WTC11 (cell line): ENCODE measurements at regions not wholly inside any gene's neighbourhood (a gene's known extent, or its start where the extent isn't known, plus 50 kb on each side); places are given as distances from the start of the nearest gene placed in this dataset.

Source experiments
- ATAC-seq: fragments of 200-7000 bp; cut with Tn5 transposase; 2 replicates; pipeline ENCODE4 v1.10.0; 2021; ENCODE audit warnings: mild to moderate bottlenecking, moderate library complexity
- CTCF ChIA-PET: fragments of 300-600 bp; sonication (Branson Sonifier 250); formaldehyde crosslinking; loops from one replicate; lab custom pipeline; 2021; ENCODE audit warnings: antibody characterized with exemption; lab: Charles Lee
- POLR2A ChIA-PET: fragments of 350-600 bp; sonication (Branson Sonifier 250); formaldehyde crosslinking; loops from one replicate; lab custom pipeline; 2021; ENCODE audit warnings: antibody characterized with exemption; lab: Charles Lee
- DNase-seq: peaks from one replicate; pipeline ENCODE4 v3.0.0; 2021; ENCODE audit warnings: low spot score
- H3K27ac Mint-ChIP-seq: 2 replicates; pipeline ENCODE4 v1.8.0; 2021; ENCODE audit warnings: mixed read lengths
- H3K27me3 Mint-ChIP-seq: 2 replicates; pipeline ENCODE4 v1.8.0; 2021; ENCODE audit warnings: low read depth, mild to moderate bottlenecking, moderate library complexity, mixed read lengths
- H3K36me3 Mint-ChIP-seq: 2 replicates; pipeline ENCODE4 v1.8.0; 2021; ENCODE audit warnings: mixed read lengths
- H3K4me1 Mint-ChIP-seq: 2 replicates; pipeline ENCODE4 v1.8.0; 2022; ENCODE audit warnings: mixed read lengths
- H3K4me3 Mint-ChIP-seq: 2 replicates; pipeline ENCODE4 v1.8.0; 2021; ENCODE audit warnings: mild to moderate bottlenecking, moderate library complexity, mixed read lengths
- H3K9me3 Mint-ChIP-seq: 2 replicates; pipeline ENCODE4 v1.8.0; 2021; ENCODE audit warnings: mixed read lengths
- AR ChIP-seq: fragments of 250-450 bp; sonication (Bioruptor Pico); IDR thresholded peaks from 2 replicates; pipeline ENCODE4 v1.9.0; 2021; ENCODE audit warnings: mild to moderate bottlenecking
- ERG ChIP-seq: fragments of 250-450 bp; sonication (Bioruptor Pico); IDR thresholded peaks from 2 replicates; pipeline ENCODE4 v1.8.0; 2021; ENCODE audit warnings: mild to moderate bottlenecking
- FOXJ3 ChIP-seq: sonication (generic); formaldehyde crosslinking; IDR thresholded peaks from 2 replicates; pipeline ENCODE4 v1.9.0; 2021; ENCODE audit warnings: missing genetic modification reagents, mild to moderate bottlenecking, borderline replicate concordance
- FOXK1 ChIP-seq: sonication (generic); formaldehyde crosslinking; IDR thresholded peaks from 2 replicates; pipeline ENCODE4 v1.8.0; 2022; ENCODE audit warnings: mild to moderate bottlenecking, moderate library complexity, missing genetic modification reagents
- GABPB1 ChIP-seq: sonication (generic); formaldehyde crosslinking; IDR thresholded peaks from 2 replicates; pipeline ENCODE4 v1.8.1; 2023; ENCODE audit warnings: mild to moderate bottlenecking, missing genetic modification reagents
- GRHL2 ChIP-seq: fragments of 250-450 bp; sonication (Bioruptor Pico); IDR thresholded peaks from 2 replicates; pipeline ENCODE4 v1.8.0; 2022; ENCODE audit warnings: mild to moderate bottlenecking, moderate library complexity; ENCODE audit not compliant: insufficient replicate concordance, severe bottlenecking
- JAZF1 ChIP-seq: fragments of 250-450 bp; sonication (Bioruptor Pico); IDR thresholded peaks from 2 replicates; pipeline ENCODE4 v1.9.0; 2021; ENCODE audit warnings: moderate library complexity, mild to moderate bottlenecking, inconsistent platforms
- MXD4 ChIP-seq: fragments of 250-450 bp; sonication (Bioruptor Pico); IDR thresholded peaks from 2 replicates; pipeline ENCODE4 v1.8.0; 2021; ENCODE audit warnings: mild to moderate bottlenecking, moderate library complexity, borderline replicate concordance
- NR1H2 ChIP-seq: sonication (generic); formaldehyde crosslinking; IDR thresholded peaks from 2 replicates; pipeline ENCODE4 v1.9.0; 2021; ENCODE audit warnings: mild to moderate bottlenecking, moderate library complexity, missing genetic modification reagents
- SP1 ChIP-seq: sonication (generic); formaldehyde crosslinking; conservative IDR thresholded peaks from 2 replicates; pipeline ENCODE4 v1.8.1; 2022; ENCODE audit warnings: missing genetic modification reagents
- TEAD4 ChIP-seq: sonication (generic); formaldehyde crosslinking; IDR thresholded peaks from 2 replicates; pipeline ENCODE4 v1.8.0; 2022; ENCODE audit warnings: mild to moderate bottlenecking, missing genetic modification reagents
- ZNF121 ChIP-seq: sonication (generic); formaldehyde crosslinking; IDR thresholded peaks from 2 replicates; pipeline ENCODE4 v1.8.0; 2023; ENCODE audit warnings: missing genetic modification reagents
- TF ChIP-seq, protein P1 (sequence below): fragments of 250-450 bp; sonication (Bioruptor Pico); conservative IDR thresholded peaks from 2 replicates; pipeline ENCODE4 v1.9.0; 2021; ENCODE audit warnings: mild to moderate bottlenecking
- TF ChIP-seq, protein P2 (sequence below): sonication (generic); formaldehyde crosslinking; IDR thresholded peaks from 2 replicates; pipeline ENCODE4 v1.8.0; 2022; ENCODE audit warnings: missing genetic modification reagents
- TF ChIP-seq, protein P3 (sequence below): sonication (generic); formaldehyde crosslinking; IDR thresholded peaks from 2 replicates; pipeline ENCODE4 v1.8.0; 2023; ENCODE audit warnings: missing genetic modification reagents, mild to moderate bottlenecking, borderline replicate concordance

DNA sequence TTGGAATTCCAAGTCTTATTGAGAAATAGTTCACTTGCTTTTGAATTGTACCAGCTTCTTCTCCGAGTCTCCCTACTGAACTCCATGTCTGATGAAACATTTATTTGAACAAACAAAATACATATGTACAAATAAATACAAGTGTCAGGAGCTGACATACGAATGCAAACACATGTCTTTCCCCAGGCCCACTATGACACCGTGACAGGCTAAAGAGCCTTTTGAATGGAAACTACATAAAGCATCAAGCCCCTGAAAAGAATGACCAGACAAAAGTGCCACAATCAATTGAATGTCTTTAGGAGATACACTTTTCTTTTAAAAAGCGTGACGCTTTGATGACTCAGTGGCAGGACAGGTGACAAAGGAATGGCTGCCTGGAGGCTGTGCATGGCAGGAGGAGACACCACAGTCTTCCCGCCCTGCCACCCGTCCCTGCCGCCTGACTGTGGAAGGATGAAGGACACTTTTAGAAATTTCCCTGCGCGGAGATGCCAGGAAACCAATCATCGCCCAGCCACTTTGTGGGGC lies 112.4 kb upstream of the BNC2 start:
- H3K9me3 Mint-ChIP-seq: peaks cover 5% of the 10 kb centered on the region
- H3K27me3 Mint-ChIP-seq: peaks cover 4% of the 10 kb centered on the region; the same call in 1 of the 2 replicates
- ATAC-seq (no peak), DNase-seq (no peak)
- H3K4me3 Mint-ChIP-seq: no peak overlapping the region
- H3K36me3 Mint-ChIP-seq: peaks cover 5% of the 10 kb centered on the region
- peaks cover 25% of the 10 kb centered on the region for H3K4me1 Mint-ChIP-seq
- TF ChIP-seq, protein P1, sequence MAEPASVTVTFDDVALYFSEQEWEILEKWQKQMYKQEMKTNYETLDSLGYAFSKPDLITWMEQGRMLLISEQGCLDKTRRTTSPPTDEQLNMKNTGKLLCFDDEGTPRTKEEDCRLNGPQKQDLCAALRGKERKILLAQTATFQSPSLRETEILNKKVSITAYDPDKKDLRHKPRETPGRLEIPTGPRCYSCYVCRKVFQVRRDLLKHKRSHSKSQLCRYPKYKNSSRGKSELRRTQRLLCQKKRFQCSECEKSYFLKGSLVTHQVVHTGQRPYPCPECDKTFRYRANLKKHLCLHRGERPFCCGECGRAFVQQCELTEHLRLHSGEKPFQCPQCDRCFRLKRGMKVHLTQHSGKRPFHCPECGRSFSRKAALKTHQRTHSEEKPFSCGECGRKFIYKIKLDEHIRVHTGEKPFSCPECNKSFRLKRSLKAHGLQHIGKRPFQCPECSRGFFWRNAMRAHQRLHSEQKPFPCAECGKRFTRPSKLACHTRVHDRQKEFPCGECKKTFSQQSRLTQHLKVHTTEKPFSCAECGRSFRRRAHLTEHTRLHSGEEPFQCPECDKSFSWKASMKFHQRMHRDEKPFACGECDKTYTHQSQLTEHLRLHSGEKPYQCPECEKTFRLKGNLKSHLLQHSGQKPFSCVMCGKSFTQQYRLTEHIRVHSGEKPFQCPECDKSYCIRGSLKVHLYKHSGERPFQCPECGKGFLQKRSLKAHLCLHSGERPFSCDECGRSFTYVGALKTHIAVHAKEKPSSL (CRISPR knock-in tag): no peak
- TF ChIP-seq GRHL2 (no peak), ZNF121 (CRISPR knock-in tag) (no peak), TEAD4 (CRISPR knock-in tag) (no peak), NR1H2 (CRISPR knock-in tag) (no peak), FOXJ3 (no peak)
- TF ChIP-seq, protein P2, sequence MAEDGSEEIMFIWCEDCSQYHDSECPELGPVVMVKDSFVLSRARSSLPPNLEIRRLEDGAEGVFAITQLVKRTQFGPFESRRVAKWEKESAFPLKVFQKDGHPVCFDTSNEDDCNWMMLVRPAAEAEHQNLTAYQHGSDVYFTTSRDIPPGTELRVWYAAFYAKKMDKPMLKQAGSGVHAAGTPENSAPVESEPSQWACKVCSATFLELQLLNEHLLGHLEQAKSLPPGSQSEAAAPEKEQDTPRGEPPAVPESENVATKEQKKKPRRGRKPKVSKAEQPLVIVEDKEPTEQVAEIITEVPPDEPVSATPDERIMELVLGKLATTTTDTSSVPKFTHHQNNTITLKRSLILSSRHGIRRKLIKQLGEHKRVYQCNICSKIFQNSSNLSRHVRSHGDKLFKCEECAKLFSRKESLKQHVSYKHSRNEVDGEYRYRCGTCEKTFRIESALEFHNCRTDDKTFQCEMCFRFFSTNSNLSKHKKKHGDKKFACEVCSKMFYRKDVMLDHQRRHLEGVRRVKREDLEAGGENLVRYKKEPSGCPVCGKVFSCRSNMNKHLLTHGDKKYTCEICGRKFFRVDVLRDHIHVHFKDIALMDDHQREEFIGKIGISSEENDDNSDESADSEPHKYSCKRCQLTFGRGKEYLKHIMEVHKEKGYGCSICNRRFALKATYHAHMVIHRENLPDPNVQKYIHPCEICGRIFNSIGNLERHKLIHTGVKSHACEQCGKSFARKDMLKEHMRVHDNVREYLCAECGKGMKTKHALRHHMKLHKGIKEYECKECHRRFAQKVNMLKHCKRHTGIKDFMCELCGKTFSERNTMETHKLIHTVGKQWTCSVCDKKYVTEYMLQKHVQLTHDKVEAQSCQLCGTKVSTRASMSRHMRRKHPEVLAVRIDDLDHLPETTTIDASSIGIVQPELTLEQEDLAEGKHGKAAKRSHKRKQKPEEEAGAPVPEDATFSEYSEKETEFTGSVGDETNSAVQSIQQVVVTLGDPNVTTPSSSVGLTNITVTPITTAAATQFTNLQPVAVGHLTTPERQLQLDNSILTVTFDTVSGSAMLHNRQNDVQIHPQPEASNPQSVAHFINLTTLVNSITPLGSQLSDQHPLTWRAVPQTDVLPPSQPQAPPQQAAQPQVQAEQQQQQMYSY (CRISPR knock-in tag): no peak
- no peak overlapping the region for H3K27ac Mint-ChIP-seq
- ChIA-PET POLR2A (interaction anchor here (0.6 kb wide), 1 partner anchor 18 kb away, joined by 3 read pairs; no protein-coding TSS in a partner anchor), CTCF (no interaction called here)

GRCh38 chr9:16976427-16976826 lies 106.0 kb upstream of the BNC2 start:
- ChIA-PET POLR2A (no interaction called here), CTCF (no interaction called here)
- H3K4me3 Mint-ChIP-seq: no peak overlapping the region
- DNase-seq: no peak
- peaks cover 19% of the 10 kb centered on the region for H3K36me3 Mint-ChIP-seq
- H3K9me3 Mint-ChIP-seq: peaks cover 26% of the 10 kb centered on the region
- H3K4me1 Mint-ChIP-seq: no peaks in the 10 kb centered on the region
- TF ChIP-seq JAZF1 (CRISPR knock-in tag) (no peak), MXD4 (CRISPR knock-in tag) (no peak), ZNF121 (CRISPR knock-in tag) (no peak), AR (CRISPR knock-in tag) (no peak), SP1 (CRISPR knock-in tag) (no peak), GABPB1 (no peak), ERG (no peak), FOXK1 (CRISPR knock-in tag) (no peak)
- TF ChIP-seq, protein P3, sequence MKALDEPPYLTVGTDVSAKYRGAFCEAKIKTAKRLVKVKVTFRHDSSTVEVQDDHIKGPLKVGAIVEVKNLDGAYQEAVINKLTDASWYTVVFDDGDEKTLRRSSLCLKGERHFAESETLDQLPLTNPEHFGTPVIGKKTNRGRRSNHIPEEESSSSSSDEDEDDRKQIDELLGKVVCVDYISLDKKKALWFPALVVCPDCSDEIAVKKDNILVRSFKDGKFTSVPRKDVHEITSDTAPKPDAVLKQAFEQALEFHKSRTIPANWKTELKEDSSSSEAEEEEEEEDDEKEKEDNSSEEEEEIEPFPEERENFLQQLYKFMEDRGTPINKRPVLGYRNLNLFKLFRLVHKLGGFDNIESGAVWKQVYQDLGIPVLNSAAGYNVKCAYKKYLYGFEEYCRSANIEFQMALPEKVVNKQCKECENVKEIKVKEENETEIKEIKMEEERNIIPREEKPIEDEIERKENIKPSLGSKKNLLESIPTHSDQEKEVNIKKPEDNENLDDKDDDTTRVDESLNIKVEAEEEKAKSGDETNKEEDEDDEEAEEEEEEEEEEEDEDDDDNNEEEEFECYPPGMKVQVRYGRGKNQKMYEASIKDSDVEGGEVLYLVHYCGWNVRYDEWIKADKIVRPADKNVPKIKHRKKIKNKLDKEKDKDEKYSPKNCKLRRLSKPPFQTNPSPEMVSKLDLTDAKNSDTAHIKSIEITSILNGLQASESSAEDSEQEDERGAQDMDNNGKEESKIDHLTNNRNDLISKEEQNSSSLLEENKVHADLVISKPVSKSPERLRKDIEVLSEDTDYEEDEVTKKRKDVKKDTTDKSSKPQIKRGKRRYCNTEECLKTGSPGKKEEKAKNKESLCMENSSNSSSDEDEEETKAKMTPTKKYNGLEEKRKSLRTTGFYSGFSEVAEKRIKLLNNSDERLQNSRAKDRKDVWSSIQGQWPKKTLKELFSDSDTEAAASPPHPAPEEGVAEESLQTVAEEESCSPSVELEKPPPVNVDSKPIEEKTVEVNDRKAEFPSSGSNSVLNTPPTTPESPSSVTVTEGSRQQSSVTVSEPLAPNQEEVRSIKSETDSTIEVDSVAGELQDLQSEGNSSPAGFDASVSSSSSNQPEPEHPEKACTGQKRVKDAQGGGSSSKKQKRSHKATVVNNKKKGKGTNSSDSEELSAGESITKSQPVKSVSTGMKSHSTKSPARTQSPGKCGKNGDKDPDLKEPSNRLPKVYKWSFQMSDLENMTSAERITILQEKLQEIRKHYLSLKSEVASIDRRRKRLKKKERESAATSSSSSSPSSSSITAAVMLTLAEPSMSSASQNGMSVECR (CRISPR knock-in tag): no peak
- no peak for ATAC-seq
- no peak overlapping the region for H3K27ac Mint-ChIP-seq
- H3K27me3 Mint-ChIP-seq: no peaks in the 10 kb centered on the region
